ENCODE measurements at regions not wholly inside any gene's neighbourhood (a gene's known extent, or its start where the extent isn't known, plus 50 kb on each side); places are given as distances from the start of the nearest gene placed in this dataset.
A peak's percentile ranks its signal among the peaks of the same experiment; 100 is the strongest.

- H3K36me3 ChIP-seq (replicated peaks in 1 of 2; ENCODE audit: control extremely low read depth in 1 of 2, control insufficient read depth in 1 of 2, extremely low read depth in 1 of 2, insufficient read depth in 2 of 2, low read length in 1 of 2), result no peaks in the 10 kb centered on the region
- intact Hi-C loops (cut with micrococcal nuclease), result loop anchor here (1.0 to 5.0 kb wide), 3 partner anchors 26 to 1010 kb away; partner anchors contain the start of genes EIF1AY and KDM5D
- TF ChIP-seq EZH2 (IDR thresholded peaks at IDR 0.05; ENCODE audit: borderline replicate concordance, insufficient read depth, low read depth, low read length, poor library complexity, severe bottlenecking), result no peak
- TF ChIP-seq CTCF (IDR thresholded peaks at IDR 0.05), result no peak
- H3K79me2 ChIP-seq (ENCODE audit: control insufficient read depth, insufficient read depth, low read length), result no peaks in the 10 kb centered on the region
- H3K27ac ChIP-seq (ENCODE audit: low read length in 2 of 2), result peak overlapping the region in 1 of 2 donors; percentile 99
- Mint-ChIP-seq H3K4me3 (peak overlapping the region; percentile 97), H3K27ac (peak overlapping the region; percentile 98), H3K9me3 (ENCODE audit: insufficient read depth) (no peaks in the 10 kb centered on the region), H3K4me1 (peaks cover 38% of the 10 kb centered on the region), H3K27me3 (no peaks in the 10 kb centered on the region)
- POLR2A ChIA-PET, result interaction anchor here (0.6 to 1.4 kb wide), 5 partner anchors 15 to 1009 kb away, joined by 3 to 4 read pairs (median 3); partner anchors contain the start of gene KDM5D
- H3K9ac ChIP-seq (ENCODE audit: low read length), result no peak overlapping the region
- H3K4me1 ChIP-seq (ENCODE audit: control insufficient read depth in 2 of 2, insufficient read depth in 2 of 2, low read length in 2 of 2), result peaks cover 0 to 11% of the 10 kb centered on the region in 2 donors
- no peaks in the 10 kb centered on the region for H3K9me3 ChIP-seq (ENCODE audit: control extremely low read depth in 1 of 3, control insufficient read depth in 2 of 3, insufficient read depth in 1 of 3, low read length in 2 of 3)
- DNase-seq (peak; percentile 91), ATAC-seq (ENCODE audit: low read depth) (peak; percentile 76)
- H3K4me3 ChIP-seq (ENCODE audit: control extremely low read depth in 1 of 5, extremely low read depth in 1 of 5, insufficient read depth in 1 of 5, low read depth in 2 of 5, low read length in 4 of 5), result peak overlapping the region in 2 of 5 experiments; percentile 65 to 82
- H2AFZ ChIP-seq (ENCODE audit: insufficient read depth, low read depth, low read length, poor library complexity, severe bottlenecking), result no peak overlapping the region
- no peak overlapping the region for H3K4me2 ChIP-seq (replicated peaks; ENCODE audit: low read depth, low read length, poor library complexity, severe bottlenecking)
- no peaks in the 10 kb centered on the region for H4K20me1 ChIP-seq (ENCODE audit: control insufficient read depth, insufficient read depth, low read length, poor library complexity, severe bottlenecking)
- WGBS (ENCODE audit: insufficient coverage), result 0% methylated on average over 34 of the region's 53 CpGs
- no peaks in the 10 kb centered on the region for H3K27me3 ChIP-seq (replicated peaks in 1 of 4; ENCODE audit: control extremely low read depth in 1 of 4, control insufficient read depth in 3 of 4, insufficient read depth in 4 of 4, low read length in 3 of 4)
- CTCF ChIA-PET, result interaction anchor here (0.9 kb wide), 1 partner anchor 177 kb away, joined by 3 read pairs; the partner anchor contains the start of gene KDM5D
Measured at GRCh38 chrY:19567051-19567921, 177.2 kb downstream of the KDM5D start.

- Histone ChIP-seq H3K9me3 (ENCODE audit: control extremely low read depth in 1 of 3, control insufficient read depth in 2 of 3, insufficient read depth in 1 of 3, low read length in 2 of 3) (no peaks in the 10 kb centered on the region), H3K9ac (ENCODE audit: low read length) (no peak overlapping the region), H3K4me1 (ENCODE audit: control insufficient read depth in 2 of 2, insufficient read depth in 2 of 2, low read length in 2 of 2) (no peaks in the 10 kb centered on the region), H3K27ac (ENCODE audit: low read length in 2 of 2) (no peak overlapping the region), H3K4me3 (ENCODE audit: control extremely low read depth in 1 of 5, extremely low read depth in 1 of 5, insufficient read depth in 1 of 5, low read depth in 2 of 5, low read length in 4 of 5) (no peak overlapping the region), H3K36me3 (replicated peaks in 1 of 2; ENCODE audit: control extremely low read depth in 1 of 2, control insufficient read depth in 1 of 2, extremely low read depth in 1 of 2, insufficient read depth in 2 of 2, low read length in 1 of 2) (no peaks in the 10 kb centered on the region), H4K20me1 (ENCODE audit: control insufficient read depth, insufficient read depth, low read length, poor library complexity, severe bottlenecking) (no peaks in the 10 kb centered on the region), H2AFZ (ENCODE audit: insufficient read depth, low read depth, low read length, poor library complexity, severe bottlenecking) (no peak overlapping the region), H3K27me3 (replicated peaks in 1 of 4; ENCODE audit: control extremely low read depth in 1 of 4, control insufficient read depth in 3 of 4, insufficient read depth in 4 of 4, low read length in 3 of 4) (no peaks in the 10 kb centered on the region), H3K4me2 (replicated peaks; ENCODE audit: low read depth, low read length, poor library complexity, severe bottlenecking) (no peak overlapping the region), H3K79me2 (ENCODE audit: control insufficient read depth, insufficient read depth, low read length) (no peaks in the 10 kb centered on the region)
- ATAC-seq (ENCODE audit: low read depth) (no peak), DNase-seq (no peak)
- TF ChIP-seq EZH2 (IDR thresholded peaks at IDR 0.05; ENCODE audit: borderline replicate concordance, insufficient read depth, low read depth, low read length, poor library complexity, severe bottlenecking), result no peak
- no peak for TF ChIP-seq CTCF (IDR thresholded peaks at IDR 0.05)
- CTCF ChIA-PET, result no interaction called here
- H3K4me3 Mint-ChIP-seq, result no peak overlapping the region
- no peak overlapping the region for H3K27ac Mint-ChIP-seq
- H3K4me1 Mint-ChIP-seq, result no peaks in the 10 kb centered on the region
- POLR2A ChIA-PET, result no interaction called here
- H3K9me3 Mint-ChIP-seq (ENCODE audit: insufficient read depth), result no peaks in the 10 kb centered on the region
- 100% methylated on average over 3 of the region's 4 CpGs for WGBS (ENCODE audit: insufficient coverage)
- H3K27me3 Mint-ChIP-seq, result no peaks in the 10 kb centered on the region
- intact Hi-C loops (cut with micrococcal nuclease), result no loop called here
Measured at GRCh38 chrY:19559161-19559560, 185.4 kb downstream of the KDM5D start.
